GM12878 (cell line): ENCODE measurements at regions not wholly inside any gene's neighbourhood (a gene's known extent, or its start where the extent isn't known, plus 50 kb on each side); places are given as distances from the start of the nearest gene placed in this dataset.

Experiments
- ATAC-seq: fragments of 200-7000 bp; cut with Tn5 transposase; 3 replicates; pipeline ENCODE4 v1.9.1; 2020; ENCODE audit warnings: mild to moderate bottlenecking, moderate library complexity
- BruUV-seq: library from RNA; stranded (reverse); fragments of 400-500 nt; replicated peaks from 2 replicates; lab custom pipeline; 2021; lab: Mats Ljungman, UMichigan
- CTCF ChIA-PET: fragments of 300-600 bp; sonication (Branson Sonifier 250); formaldehyde crosslinking; extraction: SDS; loops from one replicate; lab custom pipeline; 2021; ENCODE audit warnings: inconsistent platforms; lab: Yijun Ruan, JAX
- POLR2A ChIA-PET: fragments of 350-600 bp; formaldehyde crosslinking; extraction: SDS; loops from one replicate; lab custom pipeline; 2021; ENCODE audit warnings: inconsistent platforms; lab: Charles Lee
- RAD21 ChIA-PET: fragments of 300-600 bp; sonication (Branson Sonifier 250); formaldehyde crosslinking; loops from one replicate; lab custom pipeline; 2023; ENCODE audit warnings: antibody characterized with exemption; ENCODE audit not compliant: unreplicated experiment; lab: Charles Lee
- SMC1A ChIA-PET: fragments of 300-600 bp; sonication (Branson Sonifier 250); formaldehyde crosslinking; loops from one replicate; lab custom pipeline; 2023; ENCODE audit not compliant: unreplicated experiment, uncharacterized antibody; lab: Charles Lee
- DNase-seq: peaks from one replicate; pipeline ENCODE4 v3.0.0-alpha.2; 2011; ENCODE audit warnings: low read depth, low spot score
- FAIRE-seq: peaks from 3 replicates; lab custom pipeline; 2011; peaks lifted over from hg19 to GRCh38; lab: Jason Lieb, UNC
- H2AFZ ChIP-seq: 2 replicates; pipeline ENCODE4 v1.6.0; 2011; ENCODE audit warnings: low read depth, low read length, control low read depth; ENCODE audit not compliant: control insufficient read depth
- H3K27ac ChIP-seq: 2 replicates; pipeline ENCODE4 v1.5.1; 2011; ENCODE audit warnings: control low read depth; ENCODE audit not compliant: control insufficient read depth, insufficient read depth
- H3K27me3 ChIP-seq, 2 experiments: replicated peaks in 1 of 2; 2 replicates each; pipeline versions ENCODE4 v1.6.0 to v1.6.1; 2011; ENCODE audit warnings: low read length in 1 of 2; ENCODE audit not compliant: control insufficient read depth in 2 of 2, insufficient read depth in 2 of 2
- H3K36me3 ChIP-seq, 2 experiments: 2 replicates each; pipeline ENCODE4 v1.5.1; 2011; ENCODE audit warnings: low read length in 1 of 2; ENCODE audit not compliant: control insufficient read depth in 2 of 2, insufficient read depth in 2 of 2
- H3K4me1 ChIP-seq: 2 replicates; pipeline ENCODE4 v1.6.1; 2011; ENCODE audit warnings: mild to moderate bottlenecking, low read length, moderate library complexity, mixed read lengths; ENCODE audit not compliant: control insufficient read depth, insufficient read depth
- H3K4me2 ChIP-seq: 2 replicates; pipeline ENCODE4 v1.6.0; 2011; ENCODE audit warnings: control low read depth; ENCODE audit not compliant: control insufficient read depth, insufficient read depth
- H3K4me3 ChIP-seq: fragments of 200-600 bp; sonication (generic); 2 replicates; pipeline ENCODE4 v1.5.1; 2016
- H3K79me2 ChIP-seq: 2 replicates; pipeline ENCODE4 v1.6.0; 2011; ENCODE audit warnings: low read length; ENCODE audit not compliant: control insufficient read depth, insufficient read depth
- H3K9ac ChIP-seq: 2 replicates; pipeline ENCODE4 v1.8.0; 2011; ENCODE audit warnings: low read length, control low read depth, mixed read lengths; ENCODE audit not compliant: control insufficient read depth, insufficient read depth
- H3K9me3 ChIP-seq: replicated peaks from 3 replicates; pipeline ENCODE4 v1.5.1; 2011; ENCODE audit warnings: mild to moderate bottlenecking, low read length; ENCODE audit not compliant: control insufficient read depth, insufficient read depth
- H4K20me1 ChIP-seq: 2 replicates; pipeline ENCODE4 v1.6.0; 2011; ENCODE audit not compliant: control insufficient read depth, insufficient read depth
- ATF7 ChIP-seq: fragments of 450-650 bp; IDR thresholded peaks from 2 replicates; pipeline ENCODE4 v1.6.1; 2016; ENCODE audit warnings: low read depth, mild to moderate bottlenecking
- POLR2A ChIP-seq: IDR thresholded peaks from 2 replicates; pipeline ENCODE4 v1.6.1; 2011; ENCODE audit warnings: low read depth, mild to moderate bottlenecking, low read length
- POLR2AphosphoS2 ChIP-seq: IDR thresholded peaks from 2 replicates; pipeline ENCODE4 v1.6.1; 2011; ENCODE audit warnings: low read depth, mild to moderate bottlenecking, low read length, improper control_type of control experiment, moderate library complexity
- TARDBP ChIP-seq: IDR thresholded peaks from 2 replicates; pipeline ENCODE4 v1.6.1; 2016; ENCODE audit warnings: borderline replicate concordance
- ZBED1 ChIP-seq: IDR thresholded peaks from 2 replicates; pipeline ENCODE4 v1.6.1; 2016; ENCODE audit warnings: borderline replicate concordance
- WGBS: methylation state at CpG from one replicate; pipeline ENCODE4 v1.1.6; 2016; ENCODE audit warnings: low lambda C conversion rate; ENCODE audit not compliant: insufficient replicate concordance, insufficient coverage; ENCODE audit errors: missing lambda C conversion rate; 5-methylcytosine and 5-hydroxymethylcytosine counted together
- in situ Hi-C: fragments of 300-500 bp; cut with MboI; formaldehyde crosslinking; loops from 9 replicates; pipeline ENCODE4 v1.14.3; 2018; ENCODE audit warnings: mixed read lengths
- intact Hi-C: fragments of 100-400 bp; cut with micrococcal nuclease; formaldehyde crosslinking; loops from one replicate; pipeline ENCODE4 v1.14.2; 2022; ENCODE audit not compliant: unreplicated experiment
- TF ChIP-seq, protein P1 (sequence below): fragments of 450-650 bp; formaldehyde crosslinking; IDR thresholded peaks from 2 replicates; pipeline ENCODE4 v1.4.0; 2022; ENCODE audit warnings: mild to moderate bottlenecking, moderate library complexity
- TF ChIP-seq, protein P2 (sequence below): fragments of 450-650 bp; IDR thresholded peaks from 2 replicates; pipeline ENCODE4 v1.6.1; 2017; ENCODE audit warnings: mild to moderate bottlenecking, low read depth, inconsistent platforms; ENCODE audit not compliant: poor library complexity, severe bottlenecking

DNA sequence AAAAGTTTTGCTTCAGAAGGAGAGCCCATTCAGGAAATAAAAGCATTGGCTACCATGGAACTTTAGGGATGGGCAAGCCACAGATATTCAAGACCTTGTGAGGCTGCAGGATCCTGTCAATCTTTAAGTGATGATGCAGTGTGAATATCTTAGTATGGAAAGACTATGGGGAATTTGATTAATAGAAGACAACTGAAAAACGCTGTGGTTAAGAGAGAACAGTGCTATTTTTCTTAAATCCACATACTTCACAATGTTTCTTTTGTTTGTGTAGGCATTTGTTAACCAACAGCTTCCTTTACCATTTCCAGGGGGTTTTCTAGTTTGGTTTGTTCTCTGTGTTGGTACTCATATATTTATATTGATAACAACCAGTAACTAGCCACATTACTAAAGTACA, 90.3 kb downstream of the TMEM212 start:
- WGBS = 0% methylated on average over 1 of the region's 1 CpG
- Histone ChIP-seq H3K4me1 (no peaks in the 10 kb centered on the region), H3K27ac (no peak overlapping the region), H3K36me3 (no peaks in the 10 kb centered on the region), H2AFZ (no peak overlapping the region), H4K20me1 (no peaks in the 10 kb centered on the region), H3K9me3 (no peaks in the 10 kb centered on the region; the same call in 2 of the 3 replicates), H3K4me2 (no peak overlapping the region), H3K27me3 (no peaks in the 10 kb centered on the region; a peak in 1 of 4 replicates), H3K79me2 (no peaks in the 10 kb centered on the region), H3K4me3 (no peak overlapping the region), H3K9ac (no peak overlapping the region)
- ChIA-PET CTCF (no interaction called here), SMC1A (no interaction called here), POLR2A (no interaction called here), RAD21 (no interaction called here)
- FAIRE-seq (no peak), DNase-seq (no peak), ATAC-seq (peak; percentile 52; the same call in 2 of the 3 replicates)
- no TSS peak for BruUV-seq
- intact Hi-C loops (no loop called here), in situ Hi-C loops (no loop called here)
- no peak for TF ChIP-seq POLR2A

DNA sequence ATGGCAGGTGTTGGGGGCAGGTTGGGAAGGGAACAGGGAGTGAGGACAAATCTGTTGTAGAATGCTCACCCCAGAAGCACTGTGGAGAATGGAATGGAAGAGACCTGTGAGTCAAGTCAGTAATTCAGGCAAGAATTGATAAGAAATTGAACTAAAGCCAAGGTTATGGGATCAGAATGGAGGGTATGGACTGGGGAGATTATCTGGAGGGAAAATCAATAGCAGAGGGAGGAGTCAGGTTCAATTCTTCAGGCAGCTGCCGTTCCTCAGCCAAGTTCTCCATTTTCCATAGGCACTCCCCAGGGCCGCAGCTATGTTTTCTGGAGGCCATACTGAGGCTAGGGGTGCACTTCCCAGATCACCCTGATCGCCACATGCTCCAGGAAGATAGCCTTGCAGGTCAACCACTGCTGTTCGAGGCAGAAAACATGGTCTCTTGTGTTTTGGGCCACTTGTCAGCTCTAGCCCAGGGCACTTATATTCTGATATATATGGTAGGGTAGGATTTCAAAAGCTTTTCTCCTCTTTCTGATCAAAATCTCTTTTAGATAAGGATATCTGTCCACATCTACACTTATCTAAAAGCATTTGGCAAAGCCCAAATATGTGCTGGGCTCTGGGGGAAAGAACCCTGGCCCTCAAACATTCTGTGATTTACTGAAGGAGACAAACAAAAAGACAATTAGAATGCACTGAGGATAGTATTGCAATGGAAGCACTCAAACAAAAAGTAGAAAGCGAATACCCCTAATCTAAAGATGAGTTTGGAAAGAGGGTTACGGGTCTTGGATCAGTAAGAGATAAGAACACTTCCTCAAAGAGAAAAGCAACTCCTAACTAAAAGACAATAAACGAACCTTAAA, 92.3 kb downstream of the TMEM212 start:
- POLR2A ChIA-PET = no interaction called here
- Histone ChIP-seq H3K9me3 (no peaks in the 10 kb centered on the region; the same call in 2 of the 3 replicates), H3K9ac (no peak overlapping the region), H3K4me2 (no peak overlapping the region), H3K4me3 (no peak overlapping the region), H3K36me3 (no peaks in the 10 kb centered on the region), H2AFZ (no peak overlapping the region), H3K27me3 (no peaks in the 10 kb centered on the region; a peak in 1 of 4 replicates), H4K20me1 (no peaks in the 10 kb centered on the region), H3K4me1 (no peaks in the 10 kb centered on the region), H3K79me2 (no peaks in the 10 kb centered on the region), H3K27ac (no peak overlapping the region)
- ATAC-seq (no peak), FAIRE-seq (no peak), DNase-seq (no peak)
- BruUV-seq = no TSS peak
- RAD21 ChIA-PET = interaction anchor here (0.6 to 2.5 kb wide), 2 partner anchors 104 to 1198 kb away, joined by 3 to 5 read pairs; partner anchors contain the start of gene FNDC3B
- WGBS = 33% methylated on average over 7 of the region's 7 CpGs
- SMC1A ChIA-PET = interaction anchor here (1.0 kb wide), 2 partner anchors 163 to 196 kb away, joined by 3 to 4 read pairs; no protein-coding TSS in a partner anchor
- in situ Hi-C loops = no loop called here
- intact Hi-C loops = loop anchor here (1.0 kb wide), 1 partner anchor 104 kb away; the partner anchor contains the start of gene FNDC3B
- CTCF ChIA-PET = interaction anchor here (0.6 kb wide), 1 partner anchor 971 kb away, joined by 3 read pairs; no protein-coding TSS in a partner anchor
- TF ChIP-seq ZBED1 (no peak), TARDBP (no peak), POLR2AphosphoS2 (no peak), ATF7 (no peak)
- TF ChIP-seq, protein P1, sequence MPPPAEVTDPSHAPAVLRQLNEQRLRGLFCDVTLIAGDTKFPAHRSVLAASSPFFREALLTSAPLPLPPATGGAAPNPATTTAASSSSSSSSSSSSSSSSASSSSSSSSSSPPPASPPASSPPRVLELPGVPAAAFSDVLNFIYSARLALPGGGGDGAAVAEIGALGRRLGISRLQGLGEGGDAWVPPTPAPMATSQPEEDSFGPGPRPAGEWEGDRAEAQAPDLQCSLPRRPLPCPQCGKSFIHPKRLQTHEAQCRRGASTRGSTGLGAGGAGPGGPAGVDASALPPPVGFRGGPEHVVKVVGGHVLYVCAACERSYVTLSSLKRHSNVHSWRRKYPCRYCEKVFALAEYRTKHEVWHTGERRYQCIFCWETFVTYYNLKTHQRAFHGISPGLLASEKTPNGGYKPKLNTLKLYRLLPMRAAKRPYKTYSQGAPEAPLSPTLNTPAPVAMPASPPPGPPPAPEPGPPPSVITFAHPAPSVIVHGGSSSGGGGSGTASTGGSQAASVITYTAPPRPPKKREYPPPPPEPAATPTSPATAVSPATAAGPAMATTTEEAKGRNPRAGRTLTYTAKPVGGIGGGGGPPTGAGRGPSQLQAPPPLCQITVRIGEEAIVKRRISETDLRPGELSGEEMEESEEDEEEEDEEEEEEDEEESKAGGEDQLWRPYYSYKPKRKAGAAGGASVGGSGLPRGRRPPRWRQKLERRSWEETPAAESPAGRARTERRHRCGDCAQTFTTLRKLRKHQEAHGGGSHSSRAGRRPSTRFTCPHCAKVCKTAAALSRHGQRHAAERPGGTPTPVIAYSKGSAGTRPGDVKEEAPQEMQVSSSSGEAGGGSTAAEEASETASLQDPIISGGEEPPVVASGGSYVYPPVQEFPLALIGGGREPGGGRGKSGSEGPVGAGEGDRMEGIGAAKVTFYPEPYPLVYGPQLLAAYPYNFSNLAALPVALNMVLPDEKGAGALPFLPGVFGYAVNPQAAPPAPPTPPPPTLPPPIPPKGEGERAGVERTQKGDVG (CRISPR knock-in tag) = no peak
- TF ChIP-seq, protein P2, sequence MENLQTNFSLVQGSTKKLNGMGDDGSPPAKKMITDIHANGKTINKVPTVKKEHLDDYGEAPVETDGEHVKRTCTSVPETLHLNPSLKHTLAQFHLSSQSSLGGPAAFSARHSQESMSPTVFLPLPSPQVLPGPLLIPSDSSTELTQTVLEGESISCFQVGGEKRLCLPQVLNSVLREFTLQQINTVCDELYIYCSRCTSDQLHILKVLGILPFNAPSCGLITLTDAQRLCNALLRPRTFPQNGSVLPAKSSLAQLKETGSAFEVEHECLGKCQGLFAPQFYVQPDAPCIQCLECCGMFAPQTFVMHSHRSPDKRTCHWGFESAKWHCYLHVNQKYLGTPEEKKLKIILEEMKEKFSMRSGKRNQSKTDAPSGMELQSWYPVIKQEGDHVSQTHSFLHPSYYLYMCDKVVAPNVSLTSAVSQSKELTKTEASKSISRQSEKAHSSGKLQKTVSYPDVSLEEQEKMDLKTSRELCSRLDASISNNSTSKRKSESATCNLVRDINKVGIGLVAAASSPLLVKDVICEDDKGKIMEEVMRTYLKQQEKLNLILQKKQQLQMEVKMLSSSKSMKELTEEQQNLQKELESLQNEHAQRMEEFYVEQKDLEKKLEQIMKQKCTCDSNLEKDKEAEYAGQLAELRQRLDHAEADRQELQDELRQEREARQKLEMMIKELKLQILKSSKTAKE = no peak
